HG02759 (cell line): ENCODE measurements at regions not wholly inside any gene's neighbourhood (a gene's known extent, or its start where the extent isn't known, plus 50 kb on each side); places are given as distances from the start of the nearest gene placed in this dataset.
A peak's percentile ranks its signal among the peaks of the same experiment; 100 is the strongest.
"Not testable (repeated sequence)": the region's sequence is repeated elsewhere in the genome, so short reads cannot be mapped to it uniquely, and the experiment has no call there.

Source experiments
- ATAC-seq: cut with Tn5 transposase; IDR thresholded peaks from one replicate; pipeline ENCODE4 v1.9.1; 2021; ENCODE audit warnings: mild to moderate bottlenecking, moderate library complexity; ENCODE audit not compliant: unreplicated experiment

GRCh38 chr14:24744641-24745040 lies 110.7 kb upstream of the GZMB start:
- no peak for ATAC-seq

- ATAC-seq = no peak
These were observed 107.9 kb upstream of the GZMB start for GRCh38 chr14:24741871-24742270.

- ATAC-seq = no peak
These were observed 102.1 kb upstream of the GZMB start for GRCh38 chr14:24735984-24736630.

- ATAC-seq = no peak
These were observed 101.0 kb upstream of the GZMB start for GRCh38 chr14:24734917-24735500.

GRCh38 chr14:24726480-24726879 lies 92.5 kb upstream of the GZMB start:
- ATAC-seq = no peak

GRCh38 chr14:24725311-24725710 lies 91.3 kb upstream of the GZMB start:
- no peak for ATAC-seq

- ATAC-seq = no peak
These were observed 87.8 kb upstream of the GZMB start for GRCh38 chr14:24721775-24722174.

- ATAC-seq = no peak
These were observed 81.2 kb upstream of the GZMB start for GRCh38 chr14:24715239-24715638.

GRCh38 chr14:24713404-24713803 lies 79.4 kb upstream of the GZMB start:
- peak; percentile 67 for ATAC-seq

- ATAC-seq = peak; percentile 16
These were observed 78.9 kb upstream of the GZMB start for GRCh38 chr14:24712909-24713308.

- ATAC-seq = peak; percentile 44
These were observed 78.4 kb upstream of the GZMB start for GRCh38 chr14:24712374-24712773.

- ATAC-seq = no peak
These were observed 76.6 kb upstream of the GZMB start for GRCh38 chr14:24710403-24711112.

GRCh38 chr14:24708684-24709083 lies 74.7 kb upstream of the GZMB start:
- ATAC-seq = no peak

GRCh38 chr14:24706351-24706750 lies 72.4 kb upstream of the GZMB start:
- ATAC-seq = no peak

GRCh38 chr14:24705840-24706239 lies 71.8 kb upstream of the GZMB start:
- ATAC-seq = peak; percentile 86

GRCh38 chr14:24701062-24701461 lies 67.1 kb upstream of the GZMB start:
- no peak for ATAC-seq

- no peak for ATAC-seq
These were observed 66.5 kb upstream of the GZMB start for GRCh38 chr14:24700511-24700910.

- peak; percentile 60 for ATAC-seq
These were observed 65.1 kb upstream of the GZMB start for GRCh38 chr14:24699052-24699451.

GRCh38 chr14:24696280-24696920 lies 62.4 kb upstream of the GZMB start:
- not testable (repeated sequence) for ATAC-seq

- ATAC-seq = peak; percentile 52
These were observed 61.6 kb upstream of the GZMB start for GRCh38 chr14:24695265-24696241.

GRCh38 chr14:24694680-24695079 lies 60.7 kb upstream of the GZMB start:
- ATAC-seq = no peak
